ENCODE measurements at regions not wholly inside any gene's neighbourhood (a gene's known extent, or its start where the extent isn't known, plus 50 kb on each side); places are given as distances from the start of the nearest gene placed in this dataset.

DNA sequence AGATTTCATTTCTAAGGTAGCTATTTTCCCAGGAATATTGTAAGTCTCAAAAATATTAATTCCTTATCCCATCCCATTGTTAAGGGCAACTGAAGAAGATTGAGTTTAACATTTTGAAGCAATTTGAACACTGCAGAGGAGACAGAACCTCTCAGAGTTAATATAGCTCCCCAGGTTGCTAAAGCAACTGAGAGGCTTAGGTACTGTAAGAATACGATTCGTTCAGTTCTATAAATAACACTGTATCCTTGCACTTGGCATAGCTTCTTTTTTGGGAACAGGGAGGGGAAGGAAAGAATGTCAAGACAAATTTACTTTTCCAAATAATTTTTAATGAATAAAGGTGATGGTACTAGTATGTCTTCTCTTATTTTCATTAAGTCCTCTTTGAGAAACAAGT lies 658.4 kb upstream of the CELF2 start:
- H3K4me2 ChIP-seq (ENCODE audit: control insufficient read depth, extremely low read depth, insufficient read depth, low read depth, low read length), result no peak overlapping the region
- H3K9ac ChIP-seq (ENCODE audit: control insufficient read depth, extremely low read depth, insufficient read depth, low read length), result no peak overlapping the region
- H3K4me3 ChIP-seq (ENCODE audit: control insufficient read depth in 2 of 3, extremely low read depth in 1 of 3, insufficient read depth in 2 of 3, low read depth in 1 of 3, low read length in 3 of 3), result no peak overlapping the region
- no peaks in the 10 kb centered on the region for H3K36me3 ChIP-seq (ENCODE audit: control insufficient read depth in 2 of 2, extremely low read depth in 1 of 2, insufficient read depth in 2 of 2, low read length in 2 of 2)
- TF ChIP-seq, protein P1, sequence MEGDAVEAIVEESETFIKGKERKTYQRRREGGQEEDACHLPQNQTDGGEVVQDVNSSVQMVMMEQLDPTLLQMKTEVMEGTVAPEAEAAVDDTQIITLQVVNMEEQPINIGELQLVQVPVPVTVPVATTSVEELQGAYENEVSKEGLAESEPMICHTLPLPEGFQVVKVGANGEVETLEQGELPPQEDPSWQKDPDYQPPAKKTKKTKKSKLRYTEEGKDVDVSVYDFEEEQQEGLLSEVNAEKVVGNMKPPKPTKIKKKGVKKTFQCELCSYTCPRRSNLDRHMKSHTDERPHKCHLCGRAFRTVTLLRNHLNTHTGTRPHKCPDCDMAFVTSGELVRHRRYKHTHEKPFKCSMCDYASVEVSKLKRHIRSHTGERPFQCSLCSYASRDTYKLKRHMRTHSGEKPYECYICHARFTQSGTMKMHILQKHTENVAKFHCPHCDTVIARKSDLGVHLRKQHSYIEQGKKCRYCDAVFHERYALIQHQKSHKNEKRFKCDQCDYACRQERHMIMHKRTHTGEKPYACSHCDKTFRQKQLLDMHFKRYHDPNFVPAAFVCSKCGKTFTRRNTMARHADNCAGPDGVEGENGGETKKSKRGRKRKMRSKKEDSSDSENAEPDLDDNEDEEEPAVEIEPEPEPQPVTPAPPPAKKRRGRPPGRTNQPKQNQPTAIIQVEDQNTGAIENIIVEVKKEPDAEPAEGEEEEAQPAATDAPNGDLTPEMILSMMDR (optimal IDR thresholded peaks at IDR 0.05 in 1 of 3, IDR thresholded peaks at IDR 0.05 in 1 of 3, conservative IDR thresholded peaks at IDR 0.05 in 1 of 3; ENCODE audit: extremely low read depth in 1 of 3, insufficient read depth in 2 of 3, low read length in 3 of 3), result no peak
- TF ChIP-seq EZH2 (IDR thresholded peaks at IDR 0.05; ENCODE audit: low read length), result no peak
- no peak for DNase-seq (ENCODE audit: low read depth, low spot score)
- no peak for FAIRE-seq
- H3K79me2 ChIP-seq (ENCODE audit: control insufficient read depth, insufficient read depth, low read length), result no peaks in the 10 kb centered on the region
- H3K27me3 ChIP-seq (ENCODE audit: control insufficient read depth, extremely low read depth, insufficient read depth, low read length), result no peaks in the 10 kb centered on the region
- H3K27ac ChIP-seq (ENCODE audit: control insufficient read depth, insufficient read depth, low read length), result no peak overlapping the region
- H3K9me3 ChIP-seq (ENCODE audit: control insufficient read depth, low read depth, low read length), result no peaks in the 10 kb centered on the region
- H2AFZ ChIP-seq (ENCODE audit: control insufficient read depth, low read length), result no peak overlapping the region
- H3K9me1 ChIP-seq (ENCODE audit: control insufficient read depth, extremely low read depth, insufficient read depth, low read length), result no peaks in the 10 kb centered on the region
- dilution Hi-C loops (cut with MboI; ENCODE audit: extremely low pct_ligation_motif_present, low sequenced_read_pairs), result no loop called here
- no peaks in the 10 kb centered on the region for H3K4me1 ChIP-seq (ENCODE audit: control insufficient read depth, extremely low read depth, insufficient read depth, low read length)
- no peaks in the 10 kb centered on the region for H4K20me1 ChIP-seq (ENCODE audit: control insufficient read depth, extremely low read depth, insufficient read depth, low read length)

DNA sequence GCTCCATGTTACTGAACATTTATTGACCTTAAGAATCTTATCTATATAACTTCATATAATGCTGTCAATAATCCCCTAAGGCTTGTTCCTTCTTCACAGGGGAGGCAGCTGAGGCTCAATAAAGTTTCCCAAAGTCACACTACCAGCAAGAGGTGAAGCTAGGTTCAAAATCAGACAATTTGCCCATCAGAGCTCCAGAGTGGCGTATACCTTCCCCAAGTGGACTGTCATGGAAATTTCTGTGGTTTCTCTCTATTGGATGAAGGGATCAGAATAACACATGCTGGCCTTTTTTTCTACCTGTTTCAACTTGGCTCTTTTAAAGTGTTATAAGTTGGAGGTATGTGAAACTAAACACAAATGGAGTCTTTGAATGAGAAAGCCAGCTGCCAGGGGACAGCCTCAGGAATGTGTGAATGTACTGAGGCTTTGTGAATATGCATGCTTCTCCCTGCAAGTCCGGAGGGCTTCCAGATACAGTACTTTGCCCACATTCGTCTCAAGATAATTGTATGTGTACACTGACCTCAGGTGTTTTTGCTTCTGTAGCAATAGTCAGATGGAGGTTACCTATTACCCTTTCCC lies 656.3 kb upstream of the CELF2 start:
- H3K9me1 ChIP-seq (ENCODE audit: control insufficient read depth, extremely low read depth, insufficient read depth, low read length), result no peaks in the 10 kb centered on the region
- TF ChIP-seq, protein P1 (optimal IDR thresholded peaks at IDR 0.05 in 1 of 3, IDR thresholded peaks at IDR 0.05 in 1 of 3, conservative IDR thresholded peaks at IDR 0.05 in 1 of 3; ENCODE audit: extremely low read depth in 1 of 3, insufficient read depth in 2 of 3, low read length in 3 of 3), result no peak
- no peak for TF ChIP-seq EZH2 (IDR thresholded peaks at IDR 0.05; ENCODE audit: low read length)
- DNase-seq (ENCODE audit: low read depth, low spot score) (no peak), FAIRE-seq (no peak)
- no peaks in the 10 kb centered on the region for H3K4me1 ChIP-seq (ENCODE audit: control insufficient read depth, extremely low read depth, insufficient read depth, low read length)
- H3K4me2 ChIP-seq (ENCODE audit: control insufficient read depth, extremely low read depth, insufficient read depth, low read depth, low read length), result no peak overlapping the region
- no peak overlapping the region for H3K27ac ChIP-seq (ENCODE audit: control insufficient read depth, insufficient read depth, low read length)
- dilution Hi-C loops (cut with MboI; ENCODE audit: extremely low pct_ligation_motif_present, low sequenced_read_pairs), result no loop called here
- H3K79me2 ChIP-seq (ENCODE audit: control insufficient read depth, insufficient read depth, low read length), result no peaks in the 10 kb centered on the region
- no peak overlapping the region for H3K9ac ChIP-seq (ENCODE audit: control insufficient read depth, extremely low read depth, insufficient read depth, low read length)
- no peaks in the 10 kb centered on the region for H3K9me3 ChIP-seq (ENCODE audit: control insufficient read depth, low read depth, low read length)
- H3K27me3 ChIP-seq (ENCODE audit: control insufficient read depth, extremely low read depth, insufficient read depth, low read length), result no peaks in the 10 kb centered on the region
- no peaks in the 10 kb centered on the region for H4K20me1 ChIP-seq (ENCODE audit: control insufficient read depth, extremely low read depth, insufficient read depth, low read length)
- H3K4me3 ChIP-seq (ENCODE audit: control insufficient read depth in 2 of 3, extremely low read depth in 1 of 3, insufficient read depth in 2 of 3, low read depth in 1 of 3, low read length in 3 of 3), result no peak overlapping the region
- no peaks in the 10 kb centered on the region for H3K36me3 ChIP-seq (ENCODE audit: control insufficient read depth in 2 of 2, extremely low read depth in 1 of 2, insufficient read depth in 2 of 2, low read length in 2 of 2)
- no peak overlapping the region for H2AFZ ChIP-seq (ENCODE audit: control insufficient read depth, low read length)
